H1 (cell line): ENCODE measurements at regions not wholly inside any gene's neighbourhood (a gene's known extent, or its start where the extent isn't known, plus 50 kb on each side); places are given as distances from the start of the nearest gene placed in this dataset.
A peak's percentile ranks its signal among the peaks of the same experiment; 100 is the strongest.

Experiments
- CEBPB ChIP-seq: IDR thresholded peaks from 2 replicates; pipeline ENCODE4 v1.6.1; 2012; ENCODE audit warnings: low read depth, low read length
- CREB1 ChIP-seq: IDR thresholded peaks from 2 replicates; pipeline ENCODE4 v1.6.1; 2012; ENCODE audit warnings: inconsistent platforms
- EP300 ChIP-seq, 2 experiments: IDR thresholded peaks; 1 replicate in 1 of 2; 2 replicates in 1 of 2; pipeline ENCODE4 v1.6.1; 2011 to 2012; ENCODE audit warnings: low read depth in 2 of 2, low read length in 2 of 2, mild to moderate bottlenecking in 2 of 2, borderline replicate concordance in 1 of 2, inconsistent platforms in 1 of 2, moderate library complexity in 1 of 2
- EZH2 ChIP-seq: fragments of 200-600 bp; sonication (generic); IDR thresholded peaks from 2 replicates; pipeline ENCODE4 v1.7.1; 2012; ENCODE audit warnings: low read depth, mild to moderate bottlenecking, moderate library complexity, low read length, inconsistent platforms; ENCODE audit not compliant: severe bottlenecking
- JUND ChIP-seq: IDR thresholded peaks from 2 replicates; pipeline ENCODE4 v1.6.1; 2011; ENCODE audit warnings: mild to moderate bottlenecking, improper control_type of control experiment, low read length
- POLR2A ChIP-seq, 2 experiments: IDR thresholded peaks; 1 replicate in 1 of 2; 2 replicates in 1 of 2; pipeline ENCODE4 v1.6.1; 2011; ENCODE audit warnings: low read depth in 2 of 2, low read length in 2 of 2, mild to moderate bottlenecking in 2 of 2; ENCODE audit errors: control extremely low read depth in 1 of 2
- RAD21 ChIP-seq, 2 experiments: IDR thresholded peaks in 1 of 2; conservative IDR thresholded peaks in 1 of 2; 2 replicates each; pipeline ENCODE4 v1.6.1; 2011; ENCODE audit warnings: low read depth in 2 of 2, low read length in 2 of 2, improper control_type of control experiment in 1 of 2, inconsistent platforms in 1 of 2, mild to moderate bottlenecking in 1 of 2, moderate library complexity in 1 of 2
- SP1 ChIP-seq: IDR thresholded peaks from 2 replicates; pipeline ENCODE4 v1.6.1; 2011; ENCODE audit warnings: low read depth, low read length
- SP2 ChIP-seq: IDR thresholded peaks from 2 replicates; pipeline ENCODE4 v1.6.1; 2012; ENCODE audit warnings: mild to moderate bottlenecking, low read length, inconsistent platforms
- TAF1 ChIP-seq: IDR thresholded peaks from 2 replicates; pipeline ENCODE4 v1.6.1; 2011; ENCODE audit warnings: mild to moderate bottlenecking, low read depth, low read length
- TF ChIP-seq, protein P1 (sequence below), 3 experiments: IDR thresholded peaks; 1 replicate in 2 of 3; 2 replicates in 1 of 3; pipeline versions ENCODE4 v1.5.1 to v1.6.1; 2011; ENCODE audit warnings: low read length in 3 of 3, mild to moderate bottlenecking in 3 of 3, inconsistent platforms in 2 of 3, low read depth in 1 of 3, moderate library complexity in 1 of 3; ENCODE audit not compliant: insufficient read depth in 1 of 3; ENCODE audit errors: control extremely low read depth in 1 of 3
- TF ChIP-seq, protein P2 (sequence below): IDR thresholded peaks from 2 replicates; pipeline ENCODE4 v1.6.1; 2012; ENCODE audit warnings: inconsistent platforms

DNA sequence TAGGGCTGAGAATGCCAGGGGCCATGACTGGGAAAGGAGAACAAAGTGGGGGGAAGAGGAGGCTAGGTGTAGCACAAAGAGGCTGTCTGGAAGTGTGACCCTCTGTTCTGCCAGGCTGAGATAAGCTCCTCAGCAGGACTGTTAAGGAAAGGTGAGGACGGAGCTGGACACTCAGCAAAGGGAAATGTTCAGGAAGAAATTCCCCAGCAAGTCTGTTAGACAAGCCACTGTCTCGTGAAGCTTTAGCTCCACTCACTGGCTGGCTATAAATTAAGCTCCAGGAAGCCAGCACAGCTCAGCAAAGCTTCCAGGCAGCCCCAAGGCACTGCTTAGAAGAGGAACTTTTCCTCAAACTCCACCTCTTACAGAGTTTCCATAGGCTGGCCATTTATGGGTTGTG, 181.2 kb upstream of the API5 start:
- TF ChIP-seq SP2 (no peak), POLR2A (IDR thresholded peaks at IDR 0.05; ENCODE audit: control extremely low read depth in 1 of 2, low read depth in 2 of 2, low read length in 2 of 2) (no peak), EP300 (IDR thresholded peaks at IDR 0.05; ENCODE audit: borderline replicate concordance in 1 of 2, low read depth in 2 of 2, low read length in 2 of 2) (no peak), CREB1 (no peak), EZH2 (no peak), JUND (no peak), RAD21 (IDR thresholded peaks at IDR 0.05 in 1 of 2, conservative IDR thresholded peaks at IDR 0.05 in 1 of 2; ENCODE audit: low read depth in 2 of 2, low read length in 2 of 2) (peak; percentile 65 to 76), CEBPB (no peak), SP1 (no peak), TAF1 (no peak)
- TF ChIP-seq, protein P1, sequence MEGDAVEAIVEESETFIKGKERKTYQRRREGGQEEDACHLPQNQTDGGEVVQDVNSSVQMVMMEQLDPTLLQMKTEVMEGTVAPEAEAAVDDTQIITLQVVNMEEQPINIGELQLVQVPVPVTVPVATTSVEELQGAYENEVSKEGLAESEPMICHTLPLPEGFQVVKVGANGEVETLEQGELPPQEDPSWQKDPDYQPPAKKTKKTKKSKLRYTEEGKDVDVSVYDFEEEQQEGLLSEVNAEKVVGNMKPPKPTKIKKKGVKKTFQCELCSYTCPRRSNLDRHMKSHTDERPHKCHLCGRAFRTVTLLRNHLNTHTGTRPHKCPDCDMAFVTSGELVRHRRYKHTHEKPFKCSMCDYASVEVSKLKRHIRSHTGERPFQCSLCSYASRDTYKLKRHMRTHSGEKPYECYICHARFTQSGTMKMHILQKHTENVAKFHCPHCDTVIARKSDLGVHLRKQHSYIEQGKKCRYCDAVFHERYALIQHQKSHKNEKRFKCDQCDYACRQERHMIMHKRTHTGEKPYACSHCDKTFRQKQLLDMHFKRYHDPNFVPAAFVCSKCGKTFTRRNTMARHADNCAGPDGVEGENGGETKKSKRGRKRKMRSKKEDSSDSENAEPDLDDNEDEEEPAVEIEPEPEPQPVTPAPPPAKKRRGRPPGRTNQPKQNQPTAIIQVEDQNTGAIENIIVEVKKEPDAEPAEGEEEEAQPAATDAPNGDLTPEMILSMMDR (IDR thresholded peaks at IDR 0.05; ENCODE audit: control extremely low read depth in 1 of 3, insufficient read depth in 1 of 3, low read depth in 1 of 3, low read length in 3 of 3) = peak in 2 of 3 experiments; percentile 42 to 45; a peak in 3 of 4 replicates
- TF ChIP-seq, protein P2, sequence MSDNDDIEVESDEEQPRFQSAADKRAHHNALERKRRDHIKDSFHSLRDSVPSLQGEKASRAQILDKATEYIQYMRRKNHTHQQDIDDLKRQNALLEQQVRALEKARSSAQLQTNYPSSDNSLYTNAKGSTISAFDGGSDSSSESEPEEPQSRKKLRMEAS = no peak
